ENCODE measurements at regions not wholly inside any gene's neighbourhood (a gene's known extent, or its start where the extent isn't known, plus 50 kb on each side); places are given as distances from the start of the nearest gene placed in this dataset.

DNA sequence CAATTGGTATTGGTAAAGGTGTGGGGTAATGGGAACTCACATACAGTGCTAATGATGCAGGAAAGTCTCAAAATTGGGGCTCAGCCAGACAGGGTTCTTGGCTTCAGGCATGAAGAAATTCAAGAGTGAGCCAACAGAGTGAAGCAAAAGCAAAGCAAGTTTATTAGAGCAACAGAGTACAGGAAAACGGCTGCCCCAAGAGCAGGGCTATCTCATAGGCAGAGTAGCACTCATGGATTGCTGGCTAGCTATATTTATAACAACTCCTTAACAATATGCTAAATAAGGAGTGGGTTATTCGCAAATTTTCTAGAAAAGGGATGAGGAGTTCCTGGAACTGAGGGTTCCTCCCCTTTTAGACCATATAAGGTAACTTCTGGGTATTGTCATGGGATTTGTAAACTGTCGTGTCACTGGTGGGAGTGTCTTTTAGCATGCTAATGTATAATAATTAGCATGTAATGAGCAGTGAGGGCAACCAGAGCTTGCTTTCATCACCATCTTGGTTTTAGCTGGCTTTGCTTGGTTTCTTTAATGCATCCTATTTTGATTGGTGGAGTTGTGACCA lies 233.8 kb upstream of the NOL4 start:
- POLR2A ChIA-PET: no interaction called here

More for the DNA sequence above, 233.8 kb upstream of the NOL4 start:
- H3K4me1 ChIP-seq (ENCODE audit: insufficient read depth, low read length): no peaks in the 10 kb centered on the region
- no peak overlapping the region for H3K4me3 ChIP-seq (replicated peaks in 1 of 3; ENCODE audit: insufficient read depth in 1 of 3, low read depth in 2 of 3, low read length in 3 of 3)
- no peaks in the 10 kb centered on the region for H3K36me3 ChIP-seq (replicated peaks in 1 of 2; ENCODE audit: control insufficient read depth in 1 of 2, insufficient read depth in 2 of 2, low read length in 2 of 2)
- no peaks in the 10 kb centered on the region for H3K9me3 ChIP-seq (ENCODE audit: low read length)
- no TSS peak for BruUV-seq (replicated peaks)
- DNase-seq (ENCODE audit: low spot score) (no peak), FAIRE-seq (no peak), ATAC-seq (no peak)
- CTCF ChIA-PET (ENCODE audit: low intra/inter-chr PET ratio, low total read pairs): no interaction called here
- H3K79me2 ChIP-seq (ENCODE audit: insufficient read depth, low read length): no peaks in the 10 kb centered on the region
- in situ Hi-C loops (cut with HindIII; ENCODE audit: extremely low pct_ligation_motif_present, low pct_unique_long_range_greater_than_20kb) (no loop called here), intact Hi-C loops (cut with micrococcal nuclease; ENCODE audit: unreplicated experiment) (no loop called here)
- no peak overlapping the region for H3K9ac ChIP-seq (ENCODE audit: insufficient read depth, low read depth, low read length)
- TF ChIP-seq ZNF761 (CRISPR knock-in tag; conservative IDR thresholded peaks at IDR 0.05) (no peak), ZNF607 (CRISPR knock-in tag; IDR thresholded peaks at IDR 0.05; ENCODE audit: borderline replicate concordance) (no peak), ZC3H13 (CRISPR knock-in tag; IDR thresholded peaks at IDR 0.05) (no peak), ZNF619 (CRISPR knock-in tag; IDR thresholded peaks at IDR 0.05) (no peak), YY1 (IDR thresholded peaks at IDR 0.05; ENCODE audit: insufficient read depth, insufficient replicate concordance, low read depth, low read length) (no peak), ZNF296 (CRISPR knock-in tag; conservative IDR thresholded peaks at IDR 0.05) (no peak), ZNF563 (CRISPR knock-in tag; IDR thresholded peaks at IDR 0.05) (no peak), KIAA2018 (CRISPR knock-in tag; IDR thresholded peaks at IDR 0.05; ENCODE audit: borderline replicate concordance) (no peak), MLXIP (CRISPR knock-in tag; IDR thresholded peaks at IDR 0.05; ENCODE audit: borderline replicate concordance) (no peak), RARG (CRISPR knock-in tag; IDR thresholded peaks at IDR 0.05; ENCODE audit: low read depth) (no peak), MZF1 (CRISPR knock-in tag; IDR thresholded peaks at IDR 0.05; ENCODE audit: borderline replicate concordance) (no peak)
- H3K27me3 ChIP-seq (ENCODE audit: control insufficient read depth in 1 of 2, insufficient read depth in 2 of 2, low read length in 2 of 2): no peaks in the 10 kb centered on the region
- H2AFZ ChIP-seq (ENCODE audit: low read length): no peak overlapping the region
- WGBS (ENCODE audit: low lambda C conversion rate): 3% methylated on average over 3 of the region's 3 CpGs
- H4K20me1 ChIP-seq (ENCODE audit: insufficient read depth, low read length): no peaks in the 10 kb centered on the region
- H3K27ac ChIP-seq (ENCODE audit: extremely low read length, insufficient read depth, low read length): no peak overlapping the region
- H3K4me2 ChIP-seq (ENCODE audit: low read depth, low read length): no peak overlapping the region
